Suppressor macrophage (primary cell): ENCODE measurements at regions not wholly inside any gene's neighbourhood (a gene's known extent, or its start where the extent isn't known, plus 50 kb on each side); places are given as distances from the start of the nearest gene placed in this dataset.

Experiments used
- DNase-seq, 4 experiments: peaks; one replicate each; pipeline ENCODE4 v3.0.0-alpha.2; 2020 to 2022

GRCh38 chr12:132407451-132407961 is 78.1 kb upstream of the GALNT9 start:
- DNase-seq, result no peak

- no peak for DNase-seq
Observed at GRCh38 chr12:132406493-132407450, 77.4 kb upstream of the GALNT9 start.

GRCh38 chr12:132405742-132406251 is 76.4 kb upstream of the GALNT9 start:
- no peak for DNase-seq

GRCh38 chr12:132404951-132405741 is 75.8 kb upstream of the GALNT9 start:
- no peak for DNase-seq

DNA sequence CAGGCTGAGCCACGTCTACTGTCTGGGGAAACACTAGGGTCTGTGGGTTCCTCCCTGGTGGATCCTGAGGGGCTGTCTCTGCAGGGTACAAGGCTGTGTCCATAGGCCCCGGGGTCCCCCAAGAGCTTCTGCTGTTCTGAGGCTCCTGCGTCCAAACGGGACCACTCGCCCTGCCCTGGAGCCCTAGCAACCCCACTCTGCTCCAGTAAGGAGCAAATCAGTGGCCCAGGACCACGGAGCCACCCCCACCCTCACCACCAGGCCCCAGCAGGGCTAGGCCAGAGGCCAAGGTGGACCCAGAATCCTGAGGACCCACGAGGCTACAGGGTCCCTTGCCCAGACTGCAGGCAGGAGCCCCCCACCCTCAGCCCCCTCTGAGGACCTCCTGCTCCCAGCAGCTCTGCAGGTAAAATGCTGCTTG is 75.1 kb upstream of the GALNT9 start:
- DNase-seq, result no peak

GRCh38 chr12:132403636-132404434 is 74.4 kb upstream of the GALNT9 start:
- DNase-seq, result no peak

GRCh38 chr12:132402831-132403416 is 73.5 kb upstream of the GALNT9 start:
- no peak for DNase-seq

GRCh38 chr12:132401982-132402381 is 72.6 kb upstream of the GALNT9 start:
- no peak for DNase-seq

DNA sequence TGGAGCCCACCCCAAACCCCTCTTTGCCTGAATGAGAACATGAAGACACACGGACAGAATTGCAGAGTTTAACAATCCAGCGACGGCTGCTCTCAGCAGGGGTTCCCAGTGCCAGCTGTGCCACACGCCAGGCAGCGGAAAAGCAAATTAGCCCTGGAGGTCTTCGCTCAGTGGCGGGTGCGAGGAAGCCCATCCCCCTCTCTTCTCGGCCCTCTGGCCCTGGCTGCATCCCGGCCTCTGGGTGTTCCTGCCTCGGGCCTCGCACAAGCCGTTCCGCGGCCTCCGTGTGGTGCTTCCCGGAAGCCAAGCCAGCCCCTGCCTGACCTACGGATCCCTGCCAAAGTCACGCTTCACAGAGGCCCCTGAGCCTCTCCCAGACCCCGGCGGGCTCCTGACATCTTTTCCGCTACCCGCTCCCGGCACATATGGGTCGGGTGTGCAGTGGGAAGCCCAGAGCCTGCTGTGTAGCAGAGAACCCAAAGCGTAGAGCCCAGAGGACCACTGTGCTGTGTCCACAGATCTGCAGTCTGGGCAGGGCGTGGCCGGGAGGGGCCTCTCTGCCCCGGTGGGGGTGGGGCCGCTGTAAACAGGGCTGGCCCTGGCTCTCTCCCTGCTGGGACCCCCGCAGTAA is 70.7 kb upstream of the GALNT9 start:
- no peak for DNase-seq

- no peak for DNase-seq
Observed at GRCh38 chr12:132399092-132400010, 70.0 kb upstream of the GALNT9 start.

- DNase-seq, result no peak
Observed at GRCh38 chr12:132398386-132398991, 69.1 kb upstream of the GALNT9 start.

DNA sequence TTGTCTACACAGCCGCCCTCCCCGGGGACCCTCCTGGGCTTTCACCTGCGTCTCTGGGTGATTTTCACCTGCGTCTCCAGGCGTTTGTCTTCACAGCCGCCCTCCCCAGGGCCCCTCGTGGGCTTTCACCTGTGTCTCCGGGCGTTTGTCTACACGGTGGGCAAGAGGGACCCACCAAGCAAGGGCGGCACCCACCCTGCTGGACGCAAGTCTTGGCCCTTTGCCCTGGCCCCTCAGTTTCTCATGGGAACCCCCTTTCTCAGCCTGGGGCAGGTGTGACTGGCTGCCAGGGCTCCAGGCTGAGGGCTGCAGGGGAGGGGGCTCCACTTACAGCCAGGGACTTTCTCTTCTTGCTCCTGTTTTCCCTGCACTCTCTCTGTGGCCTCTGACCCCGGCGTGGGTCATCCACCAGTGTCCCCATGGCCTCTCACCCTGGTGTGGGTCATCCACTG is 68.6 kb upstream of the GALNT9 start:
- no peak for DNase-seq

DNA sequence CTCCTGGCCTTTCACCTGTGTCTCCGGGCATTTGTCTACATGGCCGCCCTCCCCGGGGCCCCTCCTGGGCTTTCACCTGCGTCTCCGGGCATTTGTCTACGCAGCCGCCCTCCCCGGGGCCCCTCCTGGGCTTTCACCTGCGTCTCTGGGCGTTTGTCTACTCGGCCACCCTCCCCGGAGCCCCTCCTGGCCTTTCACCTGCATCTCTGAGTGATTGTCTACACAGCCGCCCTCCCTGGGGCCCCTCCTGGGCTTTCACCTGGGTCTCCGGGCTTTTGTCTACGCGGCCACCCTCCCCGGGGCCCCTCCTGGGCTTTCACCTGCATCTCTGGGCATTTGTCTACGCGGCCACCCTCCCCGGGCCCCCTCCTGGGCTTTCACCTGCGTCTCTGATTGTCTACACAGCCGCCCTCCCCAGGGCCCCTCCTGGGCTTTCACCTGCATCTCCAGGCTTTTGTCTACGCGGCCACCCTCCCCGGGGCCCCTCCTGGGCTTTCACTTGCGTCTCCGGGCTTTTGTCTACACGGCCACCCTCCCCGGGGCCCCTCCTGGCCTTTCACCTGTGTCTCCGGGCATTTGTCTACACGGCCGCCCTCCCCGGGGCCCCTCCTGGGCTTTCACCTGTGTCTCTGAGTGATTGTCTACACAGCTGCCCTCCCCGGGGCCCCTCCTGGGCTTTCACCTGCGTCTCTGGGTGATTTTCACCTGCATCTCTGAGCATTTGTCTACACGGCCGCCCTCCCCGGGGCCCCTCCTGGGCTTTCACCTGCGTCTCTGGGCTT is 68.0 kb upstream of the GALNT9 start:
- no peak for DNase-seq

DNA sequence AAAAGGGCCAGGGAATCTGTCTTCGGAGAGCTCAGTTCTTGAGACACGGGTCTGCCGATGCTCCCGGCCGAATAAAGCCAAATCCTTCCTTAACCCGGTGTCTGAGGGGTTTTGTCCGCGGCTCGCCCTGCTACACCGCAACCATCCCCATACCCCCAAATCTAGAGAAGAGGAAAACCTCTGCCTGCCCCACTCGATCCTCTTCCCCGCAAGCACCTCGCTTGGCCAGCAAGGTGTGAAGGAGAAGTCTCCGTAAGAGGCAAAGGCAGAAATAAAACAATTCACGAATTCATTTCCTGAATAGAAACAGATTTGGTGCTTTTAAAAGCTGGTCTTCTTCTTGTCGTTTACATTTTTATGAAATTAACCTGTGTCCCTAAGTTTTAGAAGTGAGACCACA is 67.3 kb upstream of the GALNT9 start:
- DNase-seq, result no peak

GRCh38 chr12:132395908-132396305 is 66.5 kb upstream of the GALNT9 start:
- DNase-seq, result no peak

GRCh38 chr12:132395192-132395907 is 66.0 kb upstream of the GALNT9 start:
- no peak for DNase-seq

GRCh38 chr12:132393991-132394949 is 64.9 kb upstream of the GALNT9 start:
- peak in 2 of 4 experiments; percentile 16 to 48 for DNase-seq
